ENCODE measurements at regions not wholly inside any gene's neighbourhood (a gene's known extent, or its start where the extent isn't known, plus 50 kb on each side); places are given as distances from the start of the nearest gene placed in this dataset.

- no peaks in the 10 kb centered on the region for H3K79me2 ChIP-seq (ENCODE audit: insufficient read depth, low read length)
- H3K27ac ChIP-seq (ENCODE audit: insufficient read length, low read depth, low read length), result no peak overlapping the region
- no peak overlapping the region for H2AK5ac ChIP-seq (ENCODE audit: insufficient read length, low read length)
- no peak overlapping the region for H3K56ac ChIP-seq (ENCODE audit: insufficient read length, low read depth, low read length)
- H2BK20ac ChIP-seq (ENCODE audit: low read depth, low read length, poor library complexity, severe bottlenecking), result no peak overlapping the region
- Mint-ChIP-seq H3K27me3 (ENCODE audit: low read depth) (peaks cover 23% of the 10 kb centered on the region), H3K36me3 (ENCODE audit: insufficient read depth in 1 of 3, low read depth in 3 of 3) (peaks cover 0 to 14% (median 0%) of the 10 kb centered on the region in 3 experiments; a peak in 3 of 7 replicates), H3K4me3 (no peak overlapping the region), H3K4me1 (peaks cover 4 to 5% of the 10 kb centered on the region in 2 experiments), H3K9me3 (peaks cover 8 to 13% of the 10 kb centered on the region in 2 experiments; a peak in 4 of 5 replicates), H3K27ac (no peak overlapping the region)
- no peak overlapping the region for H4K8ac ChIP-seq (replicated peaks; ENCODE audit: insufficient read length, low read depth, low read length)
- no CpG with 5 or more reads among the region's 3 CpGs for WGBS (ENCODE audit: extremely low coverage, insufficient read length, low lambda C conversion rate)
- no peak overlapping the region for H2AFZ ChIP-seq (ENCODE audit: low read length)
- no peak overlapping the region for H3K4me2 ChIP-seq (ENCODE audit: insufficient read depth, insufficient read length, low read length)
- no peaks in the 10 kb centered on the region for H3K27me3 ChIP-seq (ENCODE audit: insufficient read depth, low read length)
- no peaks in the 10 kb centered on the region; the same call in 1 of the 2 replicates for H3K4me1 ChIP-seq (ENCODE audit: insufficient read depth, low read length)
- H3K18ac ChIP-seq (ENCODE audit: insufficient read length, low read depth, low read length), result no peak overlapping the region
- no peaks in the 10 kb centered on the region for H3K79me1 ChIP-seq (ENCODE audit: insufficient read depth, low read depth, low read length, poor library complexity, severe bottlenecking)
- H3T11ph ChIP-seq (ENCODE audit: low read length), result no peak overlapping the region
- no peak overlapping the region for H2BK120ac ChIP-seq (ENCODE audit: low read depth, low read length, poor library complexity, severe bottlenecking)
- H3K4ac ChIP-seq (ENCODE audit: low read depth, low read length), result no peak overlapping the region
- H3K23ac ChIP-seq (ENCODE audit: insufficient read length, low read depth, low read length), result no peak overlapping the region
- H3K14ac ChIP-seq (ENCODE audit: insufficient read depth, low read length), result no peak overlapping the region
- H3K9me3 ChIP-seq (ENCODE audit: control insufficient read depth, low read depth, low read length), result no peaks in the 10 kb centered on the region
- no peak overlapping the region for H2BK12ac ChIP-seq (ENCODE audit: insufficient read length, low read depth, low read length)
- no peak overlapping the region for H2BK5ac ChIP-seq (ENCODE audit: insufficient read length, low read length)
- no peaks in the 10 kb centered on the region for H3K23me2 ChIP-seq (ENCODE audit: insufficient read length, low read depth, low read length, poor library complexity, severe bottlenecking)
- no peaks in the 10 kb centered on the region for H4K20me1 ChIP-seq (ENCODE audit: control insufficient read depth, insufficient read depth, insufficient read length)
- H3K9ac ChIP-seq (ENCODE audit: extremely low read depth, insufficient read length, low read length), result no peak overlapping the region
- no peak overlapping the region for H2BK15ac ChIP-seq (ENCODE audit: low read depth, low read length)
- TF ChIP-seq CTCF (conservative IDR thresholded peaks at IDR 0.05), result no peak
- no peak overlapping the region for H4K91ac ChIP-seq (ENCODE audit: insufficient read length, low read depth, low read length)
- no peak for DNase-seq
- no peak overlapping the region for H4K5ac ChIP-seq (ENCODE audit: insufficient read length, low read depth, low read length)
Observed at GRCh38 chr12:125776212-125776611, 711.0 kb downstream of the AACS start.

All from H9 (cell line).